ENCODE measurements at regions not wholly inside any gene's neighbourhood (a gene's known extent, or its start where the extent isn't known, plus 50 kb on each side); places are given as distances from the start of the nearest gene placed in this dataset.

GRCh38 chr5:96128204-96128864, 166.7 kb upstream of the ELL2 start:
- TF ChIP-seq CTCF (IDR thresholded peaks at IDR 0.05; ENCODE audit: extremely low read depth in 1 of 2, insufficient read depth in 1 of 2, low read depth in 1 of 2, low read length in 2 of 2) (no peak), EZH2 (IDR thresholded peaks at IDR 0.05; ENCODE audit: borderline replicate concordance, low read depth, low read length, severe bottlenecking) (no peak), POLR2AphosphoS5 (IDR thresholded peaks at IDR 0.05; ENCODE audit: insufficient read depth, low read depth, low read length) (no peak), MAX (IDR thresholded peaks at IDR 0.05; ENCODE audit: insufficient read depth, insufficient read length) (no peak), POLR2A (IDR thresholded peaks at IDR 0.05; ENCODE audit: low read depth, low read length) (no peak), GATA2 (IDR thresholded peaks at IDR 0.05; ENCODE audit: insufficient read depth, insufficient read length, low read depth, low read length) (no peak), MYC (IDR thresholded peaks at IDR 0.05; ENCODE audit: low read depth, low read length) (no peak), FOS (IDR thresholded peaks at IDR 0.05; ENCODE audit: borderline replicate concordance, insufficient read depth, low read length) (no peak), JUN (IDR thresholded peaks at IDR 0.05; ENCODE audit: borderline replicate concordance, insufficient read depth, insufficient read length, low read depth) (no peak)
